ENCODE measurements at regions not wholly inside any gene's neighbourhood (a gene's known extent, or its start where the extent isn't known, plus 50 kb on each side); places are given as distances from the start of the nearest gene placed in this dataset.

DNA sequence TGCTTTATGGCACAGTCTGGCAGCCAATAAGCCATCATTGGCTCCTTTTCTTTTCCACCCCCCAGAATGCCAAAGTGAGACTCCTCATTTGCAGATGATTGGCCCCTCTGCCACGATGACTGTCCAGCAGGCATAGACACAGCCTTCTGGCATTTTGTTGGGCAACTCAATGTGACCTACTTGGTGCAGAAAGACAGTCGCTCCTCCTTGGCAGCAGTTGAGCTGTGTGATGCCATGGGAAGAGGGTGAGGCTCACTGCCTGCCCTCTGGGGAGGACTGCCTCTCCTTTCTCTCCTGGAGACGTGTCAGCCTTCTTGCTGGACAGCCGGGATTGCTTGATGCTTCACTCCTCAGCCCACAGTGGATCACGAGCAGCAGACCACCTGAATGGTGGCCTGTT, 264.9 kb downstream of the C12orf75 start:
- no peaks in the 10 kb centered on the region for H3K27me3 ChIP-seq (ENCODE audit: insufficient read depth, low read length)
- no peak overlapping the region for H3K4me2 ChIP-seq (ENCODE audit: low read length)
- H3K4me1 ChIP-seq (ENCODE audit: insufficient read depth, low read length, severe bottlenecking): no peaks in the 10 kb centered on the region
- no peak overlapping the region for H3K9ac ChIP-seq (ENCODE audit: low read length)
- no peaks in the 10 kb centered on the region for H3F3A ChIP-seq (ENCODE audit: insufficient read depth, low read length)
- H3K9me2 ChIP-seq (ENCODE audit: low read depth, low read length): no peaks in the 10 kb centered on the region
- H3K27ac ChIP-seq (ENCODE audit: low read depth, low read length, poor library complexity, severe bottlenecking): no peak overlapping the region
- no peaks in the 10 kb centered on the region for H3K9me3 ChIP-seq (ENCODE audit: low read length)
- no peaks in the 10 kb centered on the region for H4K20me1 ChIP-seq (ENCODE audit: insufficient read depth, low read length)
- H2AFZ ChIP-seq (ENCODE audit: low read length): no peak overlapping the region
- H3K79me2 ChIP-seq (ENCODE audit: insufficient read depth, low read length): no peaks in the 10 kb centered on the region
- no peak overlapping the region for H3K4me3 ChIP-seq (ENCODE audit: low read depth, low read length, poor library complexity, severe bottlenecking)
- no peaks in the 10 kb centered on the region for H3K36me3 ChIP-seq (ENCODE audit: insufficient read depth, low read length)
- no peak for TF ChIP-seq EZH2 (IDR thresholded peaks at IDR 0.05; ENCODE audit: borderline replicate concordance, low read length)
- TF ChIP-seq, protein P1, sequence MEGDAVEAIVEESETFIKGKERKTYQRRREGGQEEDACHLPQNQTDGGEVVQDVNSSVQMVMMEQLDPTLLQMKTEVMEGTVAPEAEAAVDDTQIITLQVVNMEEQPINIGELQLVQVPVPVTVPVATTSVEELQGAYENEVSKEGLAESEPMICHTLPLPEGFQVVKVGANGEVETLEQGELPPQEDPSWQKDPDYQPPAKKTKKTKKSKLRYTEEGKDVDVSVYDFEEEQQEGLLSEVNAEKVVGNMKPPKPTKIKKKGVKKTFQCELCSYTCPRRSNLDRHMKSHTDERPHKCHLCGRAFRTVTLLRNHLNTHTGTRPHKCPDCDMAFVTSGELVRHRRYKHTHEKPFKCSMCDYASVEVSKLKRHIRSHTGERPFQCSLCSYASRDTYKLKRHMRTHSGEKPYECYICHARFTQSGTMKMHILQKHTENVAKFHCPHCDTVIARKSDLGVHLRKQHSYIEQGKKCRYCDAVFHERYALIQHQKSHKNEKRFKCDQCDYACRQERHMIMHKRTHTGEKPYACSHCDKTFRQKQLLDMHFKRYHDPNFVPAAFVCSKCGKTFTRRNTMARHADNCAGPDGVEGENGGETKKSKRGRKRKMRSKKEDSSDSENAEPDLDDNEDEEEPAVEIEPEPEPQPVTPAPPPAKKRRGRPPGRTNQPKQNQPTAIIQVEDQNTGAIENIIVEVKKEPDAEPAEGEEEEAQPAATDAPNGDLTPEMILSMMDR (IDR thresholded peaks at IDR 0.05; ENCODE audit: low read length): no peak

DNA sequence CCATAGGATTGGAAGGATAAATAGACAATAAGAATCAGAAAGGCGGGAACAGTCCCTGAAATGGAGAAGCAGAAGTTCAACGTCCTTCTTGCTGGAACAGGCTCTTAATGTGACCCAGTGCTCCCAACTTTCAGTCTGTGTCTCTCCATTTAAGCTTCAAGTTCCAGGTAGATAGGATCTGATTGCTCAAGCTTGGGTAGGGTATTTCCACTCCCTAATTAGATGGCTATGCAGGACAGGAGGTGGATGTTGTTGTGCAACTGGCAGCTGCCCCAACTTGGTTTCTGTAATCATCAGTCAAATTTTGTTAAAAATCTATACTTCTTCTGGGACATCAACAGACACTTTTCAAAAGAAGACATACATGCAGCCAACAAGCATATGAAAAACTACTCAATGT, 266.2 kb downstream of the C12orf75 start:
- Histone ChIP-seq H4K20me1 (ENCODE audit: insufficient read depth, low read length) (no peaks in the 10 kb centered on the region), H3K4me1 (ENCODE audit: insufficient read depth, low read length, severe bottlenecking) (no peaks in the 10 kb centered on the region), H3K27ac (ENCODE audit: low read depth, low read length, poor library complexity, severe bottlenecking) (no peak overlapping the region), H3K9me3 (ENCODE audit: low read length) (no peaks in the 10 kb centered on the region), H3K4me3 (ENCODE audit: low read depth, low read length, poor library complexity, severe bottlenecking) (no peak overlapping the region), H3K9ac (ENCODE audit: low read length) (no peak overlapping the region), H3K27me3 (ENCODE audit: insufficient read depth, low read length) (no peaks in the 10 kb centered on the region), H2AFZ (ENCODE audit: low read length) (no peak overlapping the region), H3K79me2 (ENCODE audit: insufficient read depth, low read length) (no peaks in the 10 kb centered on the region), H3K36me3 (ENCODE audit: insufficient read depth, low read length) (no peaks in the 10 kb centered on the region), H3F3A (ENCODE audit: insufficient read depth, low read length) (no peaks in the 10 kb centered on the region), H3K9me2 (ENCODE audit: low read depth, low read length) (no peaks in the 10 kb centered on the region), H3K4me2 (ENCODE audit: low read length) (no peak overlapping the region)
- TF ChIP-seq EZH2 (IDR thresholded peaks at IDR 0.05; ENCODE audit: borderline replicate concordance, low read length): no peak
- TF ChIP-seq, protein P1 (IDR thresholded peaks at IDR 0.05; ENCODE audit: low read length): no peak

DNA sequence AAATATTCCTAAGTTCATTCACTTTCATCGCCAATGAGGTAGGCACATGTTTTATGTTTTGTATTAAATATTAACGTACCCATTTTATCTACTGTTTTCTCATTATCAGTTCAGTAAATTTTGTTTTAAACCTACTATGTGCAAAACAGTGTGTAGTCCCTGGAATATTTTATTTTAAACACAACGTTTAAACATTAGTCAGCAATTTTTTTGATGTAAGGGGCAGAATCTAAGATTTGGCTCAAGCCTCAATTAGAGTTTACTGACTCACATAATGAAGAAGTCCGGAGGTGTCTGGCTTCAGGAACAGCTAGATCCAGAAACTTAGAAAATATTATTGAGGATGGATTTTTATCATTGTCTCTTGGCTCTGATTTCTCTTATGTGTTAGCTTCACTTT, 267.5 kb downstream of the C12orf75 start:
- Histone ChIP-seq H3K9me3 (ENCODE audit: low read length) (no peaks in the 10 kb centered on the region), H3K4me3 (ENCODE audit: low read depth, low read length, poor library complexity, severe bottlenecking) (no peak overlapping the region), H2AFZ (ENCODE audit: low read length) (no peak overlapping the region), H3K4me2 (ENCODE audit: low read length) (no peak overlapping the region), H3K4me1 (ENCODE audit: insufficient read depth, low read length, severe bottlenecking) (no peaks in the 10 kb centered on the region), H3K9me2 (ENCODE audit: low read depth, low read length) (no peaks in the 10 kb centered on the region), H3K79me2 (ENCODE audit: insufficient read depth, low read length) (no peaks in the 10 kb centered on the region), H4K20me1 (ENCODE audit: insufficient read depth, low read length) (no peaks in the 10 kb centered on the region), H3K9ac (ENCODE audit: low read length) (no peak overlapping the region), H3K27me3 (ENCODE audit: insufficient read depth, low read length) (no peaks in the 10 kb centered on the region), H3K27ac (ENCODE audit: low read depth, low read length, poor library complexity, severe bottlenecking) (no peak overlapping the region), H3F3A (ENCODE audit: insufficient read depth, low read length) (no peaks in the 10 kb centered on the region), H3K36me3 (ENCODE audit: insufficient read depth, low read length) (no peaks in the 10 kb centered on the region)
- TF ChIP-seq, protein P1 (IDR thresholded peaks at IDR 0.05; ENCODE audit: low read length): no peak
- TF ChIP-seq EZH2 (IDR thresholded peaks at IDR 0.05; ENCODE audit: borderline replicate concordance, low read length): no peak

Measured in OCI-LY1 (cell line).